ENCODE measurements at regions not wholly inside any gene's neighbourhood (a gene's known extent, or its start where the extent isn't known, plus 50 kb on each side); places are given as distances from the start of the nearest gene placed in this dataset.

GRCh38 chr11:95344932-95345642, 114.1 kb upstream of the SESN3 start:
- DNase-seq (ENCODE audit: low read depth in 1 of 2, low spot score in 1 of 2): no peak
- no peak overlapping the region for H3K4me3 ChIP-seq
- TF ChIP-seq CTCF (IDR thresholded peaks at IDR 0.05; ENCODE audit: low read depth, low read length): no peak
- H3K4me1 ChIP-seq (ENCODE audit: low read depth): no peaks in the 10 kb centered on the region
- no peaks in the 10 kb centered on the region for H3K27me3 ChIP-seq
- H3K9me3 ChIP-seq (ENCODE audit: low read depth): no peaks in the 10 kb centered on the region
- H3K36me3 ChIP-seq: no peaks in the 10 kb centered on the region
- H3K27ac ChIP-seq: no peak overlapping the region

- TF ChIP-seq CTCF (IDR thresholded peaks at IDR 0.05; ENCODE audit: low read depth, low read length): no peak
- H3K36me3 ChIP-seq: no peaks in the 10 kb centered on the region
- no peak overlapping the region for H3K27ac ChIP-seq
- no peaks in the 10 kb centered on the region for H3K27me3 ChIP-seq
- peaks cover 34% of the 10 kb centered on the region for H3K4me1 ChIP-seq (ENCODE audit: low read depth)
- no peaks in the 10 kb centered on the region for H3K9me3 ChIP-seq (ENCODE audit: low read depth)
- H3K4me3 ChIP-seq: no peak overlapping the region
- no peak for DNase-seq (ENCODE audit: low read depth in 1 of 2, low spot score in 1 of 2)
Observed at GRCh38 chr11:95341221-95341620, 110.2 kb upstream of the SESN3 start.

- H3K27ac ChIP-seq: peak overlapping the region; percentile 75
- peaks cover 34% of the 10 kb centered on the region for H3K4me1 ChIP-seq (ENCODE audit: low read depth)
- no peaks in the 10 kb centered on the region for H3K36me3 ChIP-seq
- peak in 1 of 2 donors; percentile 12 for DNase-seq (ENCODE audit: low read depth in 1 of 2, low spot score in 1 of 2)
- H3K9me3 ChIP-seq (ENCODE audit: low read depth): no peaks in the 10 kb centered on the region
- no peak overlapping the region for H3K4me3 ChIP-seq
- TF ChIP-seq CTCF (IDR thresholded peaks at IDR 0.05; ENCODE audit: low read depth, low read length): no peak
- no peaks in the 10 kb centered on the region for H3K27me3 ChIP-seq
Observed at GRCh38 chr11:95339086-95339901, 108.3 kb upstream of the SESN3 start.

- H3K27ac ChIP-seq: peak overlapping the region; percentile 75
- no peak overlapping the region for H3K4me3 ChIP-seq
- no peaks in the 10 kb centered on the region for H3K9me3 ChIP-seq (ENCODE audit: low read depth)
- no peaks in the 10 kb centered on the region for H3K27me3 ChIP-seq
- no peak for TF ChIP-seq CTCF (IDR thresholded peaks at IDR 0.05; ENCODE audit: low read depth, low read length)
- H3K36me3 ChIP-seq: no peaks in the 10 kb centered on the region
- peaks cover 34% of the 10 kb centered on the region for H3K4me1 ChIP-seq (ENCODE audit: low read depth)
- peak; percentile 68 to 91 for DNase-seq (ENCODE audit: low read depth in 1 of 2, low spot score in 1 of 2)
Observed at GRCh38 chr11:95338430-95338991, 107.5 kb upstream of the SESN3 start.

- Histone ChIP-seq H3K9me3 (ENCODE audit: low read depth) (no peaks in the 10 kb centered on the region), H3K4me3 (no peak overlapping the region), H3K4me1 (ENCODE audit: low read depth) (peaks cover 34% of the 10 kb centered on the region), H3K27ac (peak overlapping the region; percentile 75), H3K36me3 (no peaks in the 10 kb centered on the region), H3K27me3 (no peaks in the 10 kb centered on the region)
- DNase-seq (ENCODE audit: low read depth in 1 of 2, low spot score in 1 of 2): no peak
- TF ChIP-seq CTCF (IDR thresholded peaks at IDR 0.05; ENCODE audit: low read depth, low read length): no peak
Observed at GRCh38 chr11:95337972-95338429, 107.0 kb upstream of the SESN3 start.
